ENCODE measurements at regions not wholly inside any gene's neighbourhood (a gene's known extent, or its start where the extent isn't known, plus 50 kb on each side); places are given as distances from the start of the nearest gene placed in this dataset.

GRCh38 chr4:166518315-166518714 lies 645.3 kb downstream of the TLL1 start:
- H2AFZ ChIP-seq (ENCODE audit: low read depth, low read length): no peak overlapping the region
- in situ Hi-C loops (cut with MboI) (no loop called here), intact Hi-C loops (cut with micrococcal nuclease) (no loop called here)
- no peak for FAIRE-seq
- no TSS peak for BruUV-seq (replicated peaks)
- DNase-seq (ENCODE audit: extremely low read depth in 1 of 4, low spot score in 3 of 4): no peak
- H3K9ac ChIP-seq (ENCODE audit: insufficient read depth in 1 of 2, low read depth in 2 of 2, low read length in 2 of 2): no peak overlapping the region
- no peaks in the 10 kb centered on the region for H3K9me1 ChIP-seq (ENCODE audit: control insufficient read depth, insufficient read depth, low read length)
- H3K79me2 ChIP-seq (ENCODE audit: control insufficient read depth, insufficient read depth, low read length): no peaks in the 10 kb centered on the region
- POLR2A ChIA-PET: no interaction called here
- no peak for ATAC-seq
- no peak for TF ChIP-seq CUX1 (CRISPR knock-in tag; IDR thresholded peaks at IDR 0.05)
- no peak for TF ChIP-seq CEBPB (tag; IDR thresholded peaks at IDR 0.05)
- no peak for TF ChIP-seq KLF16 (IDR thresholded peaks at IDR 0.05)
- TF ChIP-seq ATF2 (CRISPR knock-in tag; IDR thresholded peaks at IDR 0.05): no peak
- no peak for TF ChIP-seq FOXK1 (CRISPR knock-in tag; IDR thresholded peaks at IDR 0.05; ENCODE audit: borderline replicate concordance)
- no peak overlapping the region for H3K4me2 ChIP-seq (ENCODE audit: insufficient read depth, low read length)
- no peak overlapping the region for H3K4me3 ChIP-seq
- H3K9me3 ChIP-seq (replicated peaks; ENCODE audit: control insufficient read depth, insufficient read depth, low read depth, low read length): no peaks in the 10 kb centered on the region
- no peaks in the 10 kb centered on the region for H3K27me3 ChIP-seq (ENCODE audit: control insufficient read depth in 2 of 2, insufficient read depth in 2 of 2, low read length in 2 of 2)
- CTCF ChIA-PET (ENCODE audit: low intra/inter-chr PET ratio): no interaction called here
- no peaks in the 10 kb centered on the region for H4K20me1 ChIP-seq (replicated peaks; ENCODE audit: control insufficient read depth, insufficient read depth, low read length)
- H3K36me3 ChIP-seq (ENCODE audit: control insufficient read depth, insufficient read depth, low read length): no peaks in the 10 kb centered on the region
- 0% methylated on average over 2 of the region's 2 CpGs for WGBS (ENCODE audit: insufficient coverage, low coverage, missing lambda C conversion rate)
- H3K4me1 ChIP-seq (replicated peaks in 1 of 2; ENCODE audit: control insufficient read depth in 2 of 2, insufficient read depth in 2 of 2, low read length in 2 of 2): no peaks in the 10 kb centered on the region
- no peak overlapping the region for H3K27ac ChIP-seq (ENCODE audit: extremely low read depth, low read depth, low read length)
